Bone marrow (tissue), 2 donors: ENCODE measurements at regions not wholly inside any gene's neighbourhood (a gene's known extent, or its start where the extent isn't known, plus 50 kb on each side); places are given as distances from the start of the nearest gene placed in this dataset.
"Not testable (repeated sequence)": the region's sequence is repeated elsewhere in the genome, so short reads cannot be mapped to it uniquely, and the experiment has no call there.

Source experiments
- DNase-seq, 2 donors: peaks; one replicate each; lab custom pipeline; 2025; lab: John Stamatoyannopoulos, UW

DNA sequence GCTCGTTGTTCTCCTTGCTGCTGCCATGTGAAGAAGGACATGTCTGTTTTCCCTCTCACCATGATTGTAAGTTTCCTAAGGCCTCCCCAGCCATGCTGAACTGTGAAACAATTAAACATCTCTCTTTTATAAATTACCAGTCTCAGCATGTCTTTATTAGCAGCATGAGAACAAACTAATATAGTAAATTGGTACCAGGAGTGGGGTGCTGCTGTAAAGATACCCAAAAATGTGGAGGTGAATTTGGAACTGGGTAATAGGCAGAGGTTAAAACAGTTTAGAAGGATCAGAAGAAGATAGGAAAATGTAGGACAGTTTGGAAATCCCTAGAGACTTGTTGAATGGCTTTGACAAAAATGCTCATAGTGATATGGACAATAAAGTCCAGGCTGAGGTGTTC is 576.7 kb downstream of the EPM2A start:
- not testable (repeated sequence) for DNase-seq

DNA sequence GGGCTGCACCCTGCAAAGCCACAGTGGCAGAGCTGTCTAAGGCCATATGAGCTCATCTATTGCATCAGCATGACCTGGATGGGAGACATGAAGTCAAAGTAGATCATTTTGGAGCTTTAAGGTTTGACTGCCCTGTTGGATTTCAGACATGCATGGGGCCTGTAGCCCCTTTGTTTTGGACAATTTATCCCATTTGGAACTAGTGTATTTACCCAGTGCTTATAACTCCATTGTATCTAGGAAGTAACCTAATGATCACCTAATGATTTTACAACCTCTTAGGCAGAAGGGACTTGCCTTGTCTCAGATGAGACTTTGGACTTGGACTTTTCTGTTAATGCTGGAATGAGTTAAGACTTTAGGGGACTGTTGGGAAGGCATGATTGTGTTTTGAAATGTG is 575.4 kb downstream of the EPM2A start:
- no peak for DNase-seq

DNA sequence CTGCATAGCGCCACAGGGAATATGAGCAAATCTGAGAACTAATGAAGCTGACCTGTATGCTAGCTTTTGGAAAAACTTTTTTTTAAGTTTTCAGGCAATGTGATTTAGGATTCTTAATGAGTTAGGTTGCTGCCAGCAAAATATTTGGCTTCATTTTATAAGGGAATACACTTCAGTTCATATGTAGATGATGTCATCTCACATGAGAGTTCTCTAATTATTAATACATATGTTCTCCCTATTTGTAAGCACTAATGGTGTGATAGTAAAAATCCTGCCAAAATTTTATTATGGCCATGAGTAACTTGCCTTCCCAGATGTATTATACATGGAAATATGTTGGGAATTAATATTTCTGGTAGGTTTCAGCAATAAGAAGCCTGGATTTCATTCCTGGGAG is 573.8 kb downstream of the EPM2A start:
- DNase-seq: no peak

DNA sequence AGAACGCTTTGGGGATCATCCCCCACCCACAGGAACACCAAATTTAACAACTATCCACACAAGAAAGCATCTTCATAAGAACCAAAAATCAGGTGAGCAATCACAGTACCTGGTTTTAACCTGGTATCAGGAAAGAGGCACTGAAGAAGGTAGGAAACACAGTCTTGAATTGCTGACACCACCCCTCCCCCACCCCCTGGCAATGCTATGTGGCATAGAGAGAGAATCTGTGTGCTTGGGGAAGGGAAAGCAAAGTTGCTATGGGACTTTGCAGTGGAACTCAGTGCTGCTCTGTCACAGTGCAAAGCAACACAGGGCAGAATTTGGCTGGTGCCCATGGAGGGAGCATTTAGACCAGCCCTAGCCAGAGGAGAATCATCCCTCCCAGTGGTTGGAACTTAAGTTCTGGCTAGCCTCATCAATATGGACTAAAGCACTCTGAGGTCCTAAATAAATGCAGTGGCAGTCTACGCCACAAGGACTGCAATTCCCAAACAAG is 565.5 kb downstream of the EPM2A start:
- no peak for DNase-seq

DNA sequence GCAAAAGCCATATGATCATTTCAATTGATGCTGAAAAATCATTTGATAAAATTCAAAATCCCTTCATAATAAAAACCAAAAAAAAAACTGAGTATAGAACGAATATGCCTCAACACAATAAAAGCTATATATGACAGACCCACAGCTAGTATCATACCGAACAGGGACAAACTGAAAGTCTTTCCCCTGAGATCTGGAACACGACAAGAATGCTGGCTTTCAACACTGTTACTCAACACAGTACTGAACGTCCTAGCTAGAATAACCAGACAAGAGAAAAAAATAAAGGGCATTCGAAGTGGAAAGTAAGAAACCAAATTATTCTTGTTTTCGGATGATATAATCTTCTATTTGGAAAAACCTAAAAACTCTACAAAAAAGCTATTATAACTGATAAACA is 559.9 kb downstream of the EPM2A start:
- DNase-seq: no peak

DNA sequence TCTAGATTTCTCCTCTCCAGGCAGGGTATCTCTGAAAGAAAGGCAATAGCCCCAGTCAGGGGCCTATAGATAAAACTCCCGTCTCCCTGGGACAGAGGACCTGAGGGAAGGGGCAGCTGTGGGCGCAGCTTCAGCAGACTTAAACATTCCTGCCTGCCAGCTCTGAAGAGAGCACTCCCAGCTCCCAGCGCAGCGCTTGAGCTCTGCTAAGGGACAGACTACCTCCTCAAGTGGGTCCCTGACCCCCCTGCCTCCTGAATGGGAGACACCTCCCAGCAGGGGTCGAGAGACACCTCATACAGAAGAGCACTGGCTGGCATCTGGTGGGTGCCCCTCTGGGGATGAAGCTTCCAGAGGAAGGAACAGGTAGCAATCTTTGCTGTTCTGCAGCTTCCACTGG is 556.9 kb downstream of the EPM2A start:
- no peak for DNase-seq

DNA sequence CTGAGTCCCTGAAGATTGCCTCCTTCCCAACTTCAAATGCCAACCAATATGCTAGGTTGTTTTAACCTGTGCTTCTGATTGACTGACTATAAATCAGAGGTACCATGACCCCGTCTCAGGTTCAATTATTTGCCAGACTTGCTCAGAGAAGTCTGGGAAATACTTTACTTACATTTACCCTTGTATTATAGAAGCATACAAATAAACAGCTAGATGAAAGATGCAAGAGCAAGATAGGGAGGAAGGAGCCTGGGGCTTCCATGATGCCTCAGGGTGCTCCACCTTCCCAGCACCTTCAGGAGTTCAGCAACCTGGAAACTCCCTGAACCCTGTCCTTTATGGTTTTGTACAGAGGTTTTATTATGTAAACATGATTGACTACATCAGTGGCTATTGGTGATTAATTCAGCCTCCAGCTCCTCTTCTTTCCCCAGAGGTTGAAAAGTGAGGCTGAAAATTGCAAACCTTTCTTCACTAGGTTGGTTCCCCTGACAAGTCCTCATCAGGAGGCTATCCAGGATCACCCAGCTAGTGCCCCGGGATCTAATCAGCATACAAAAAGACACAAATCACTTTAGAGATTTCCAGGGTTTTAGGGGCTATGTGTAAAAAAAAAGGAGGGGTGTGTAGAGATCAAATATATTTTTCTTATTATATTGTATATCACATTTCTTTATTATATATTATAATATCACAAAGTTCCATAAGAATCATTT is 547.7 kb downstream of the EPM2A start:
- DNase-seq: no peak

DNA sequence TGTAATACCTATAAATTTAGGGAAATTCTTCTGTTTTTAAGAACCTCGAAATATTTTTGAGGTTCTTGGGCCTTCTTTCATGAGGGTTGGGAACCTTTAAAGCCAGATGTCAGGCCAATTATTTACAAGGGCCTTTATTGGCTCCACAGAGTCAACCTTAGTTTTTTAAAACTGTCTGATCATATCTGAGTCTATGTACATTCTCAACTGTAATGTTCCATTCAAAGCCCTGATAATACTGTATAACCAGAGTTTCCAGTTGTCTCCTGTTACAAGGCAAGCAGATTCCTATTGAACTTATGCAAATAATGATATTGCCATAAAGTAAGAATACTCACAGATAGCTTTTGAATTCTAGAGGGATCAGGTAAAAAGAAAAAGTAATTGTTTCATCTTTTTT is 545.5 kb downstream of the EPM2A start:
- DNase-seq: no peak

DNA sequence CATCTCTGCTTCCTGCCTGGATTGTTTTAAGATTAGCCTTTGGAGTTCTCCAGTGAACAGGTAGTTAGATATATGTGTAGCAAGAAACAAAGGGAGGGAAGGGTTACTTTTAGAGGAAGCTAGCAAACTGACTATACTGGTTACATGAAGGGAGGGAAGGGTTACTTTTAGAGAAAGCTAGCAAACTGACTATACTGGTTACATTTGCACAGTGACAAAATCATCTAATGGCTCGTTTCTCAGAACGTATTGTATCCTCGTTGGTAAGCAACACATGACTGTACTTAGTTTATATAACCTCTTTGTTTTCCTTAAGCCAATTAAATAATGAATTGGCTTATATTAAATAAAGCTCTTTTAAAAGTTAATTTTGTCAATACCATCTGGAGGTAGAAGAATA is 540.9 kb downstream of the EPM2A start:
- DNase-seq: no peak

DNA sequence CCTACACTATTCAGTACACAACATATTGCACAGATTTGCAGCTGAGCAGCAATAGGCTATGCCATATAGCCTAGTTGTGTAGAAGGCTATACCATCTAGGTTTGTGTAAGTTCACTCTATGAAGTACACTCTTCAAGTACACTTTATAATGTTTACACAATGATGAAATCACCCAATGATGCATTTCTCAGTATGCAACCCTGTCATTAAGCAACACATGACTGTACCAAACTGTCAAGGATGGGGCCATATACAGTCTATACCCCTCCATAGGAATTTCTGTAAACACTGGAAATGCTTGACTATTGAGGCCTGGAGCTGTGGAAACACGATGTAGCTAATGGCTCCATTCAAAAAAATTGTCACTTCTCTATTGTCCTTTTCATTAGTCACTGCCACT is 535.4 kb downstream of the EPM2A start:
- DNase-seq: no peak

DNA sequence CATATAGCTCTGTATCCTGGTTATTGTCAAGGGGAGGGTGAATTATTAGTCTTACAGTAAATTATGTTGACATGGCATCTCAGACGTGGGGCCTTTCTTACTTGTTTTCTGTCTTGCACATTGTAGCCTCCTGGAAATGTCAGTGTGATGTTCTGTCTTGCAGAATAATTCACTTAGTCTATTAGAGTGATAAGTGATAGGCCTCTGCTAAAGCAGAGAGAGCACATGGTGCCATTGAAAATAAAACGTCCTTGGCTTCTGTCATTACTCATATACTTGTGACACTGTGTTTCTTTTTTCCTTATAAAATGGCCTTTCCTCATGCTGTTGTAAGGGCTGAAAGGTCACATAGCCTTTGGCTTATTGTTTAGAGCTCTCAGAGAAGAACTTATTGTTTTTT is 531.0 kb downstream of the EPM2A start:
- no peak for DNase-seq

DNA sequence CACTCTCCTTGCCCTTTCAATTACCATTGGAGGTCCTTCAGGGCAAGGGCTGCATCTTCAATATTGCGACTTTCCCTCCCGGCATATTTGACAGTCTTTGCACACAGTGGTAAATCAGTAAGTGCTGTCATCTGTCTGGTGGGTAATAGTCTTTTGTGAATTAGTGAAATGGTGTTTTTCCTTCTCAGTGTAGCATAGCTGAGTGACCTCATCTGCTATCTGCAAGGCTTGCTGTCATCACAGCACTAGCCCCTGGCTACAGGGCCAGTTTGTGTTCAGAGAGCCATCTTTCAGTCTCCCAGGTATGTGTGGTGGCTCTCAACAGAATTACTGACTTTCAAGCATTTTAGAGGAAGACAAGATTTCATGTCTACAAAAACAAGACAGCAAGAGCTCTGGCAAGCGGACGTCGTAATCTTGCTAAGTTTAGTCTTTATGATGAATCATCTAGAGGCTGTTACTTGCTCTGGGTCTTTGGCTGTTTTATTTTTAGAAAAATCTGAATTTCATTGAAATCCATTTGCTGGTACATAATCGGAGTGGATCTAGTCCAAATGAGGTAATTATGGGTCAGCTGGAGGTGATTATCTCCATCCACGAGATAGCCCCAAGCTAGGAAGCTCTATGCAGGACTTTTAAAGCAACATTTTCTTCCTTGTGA is 528.9 kb downstream of the EPM2A start:
- no peak for DNase-seq

DNA sequence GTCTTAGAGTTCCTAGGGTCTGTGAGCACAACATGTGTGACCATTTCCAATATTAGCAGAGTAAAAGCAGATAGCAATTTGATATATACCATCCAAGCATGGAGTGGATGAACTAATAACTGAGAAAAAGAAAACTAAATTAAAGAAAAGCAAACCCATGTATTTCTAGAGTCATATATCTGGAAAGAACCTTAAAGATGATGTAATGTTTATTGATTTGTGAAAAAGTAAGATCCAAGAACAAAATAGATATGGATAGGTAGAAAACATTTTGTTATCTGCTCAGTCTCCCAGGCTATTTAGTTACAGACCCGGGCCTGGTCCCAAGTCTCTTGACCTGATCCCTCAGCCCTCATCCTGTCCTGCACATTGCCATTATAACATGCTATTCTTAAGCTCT is 526.8 kb downstream of the EPM2A start:
- DNase-seq: no peak

DNA sequence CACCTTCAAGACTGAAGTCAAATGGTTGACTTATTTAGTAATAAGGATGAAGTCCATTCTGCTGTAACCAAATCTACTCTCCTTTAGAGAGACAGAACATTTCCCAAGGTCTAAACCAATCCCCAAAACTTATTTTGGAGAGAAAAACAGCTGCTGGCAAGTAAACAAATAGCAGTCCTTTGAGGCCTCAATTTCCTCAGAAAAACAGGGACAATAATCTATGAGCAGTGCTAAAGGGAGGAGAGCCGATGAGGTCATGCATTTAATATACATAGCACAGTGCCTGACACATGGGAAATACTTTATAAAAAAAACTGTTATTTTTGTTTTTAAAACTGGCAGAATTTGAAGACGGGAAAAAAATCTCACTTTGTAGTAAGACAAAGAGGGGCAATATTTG is 526.0 kb downstream of the EPM2A start:
- no peak for DNase-seq

DNA sequence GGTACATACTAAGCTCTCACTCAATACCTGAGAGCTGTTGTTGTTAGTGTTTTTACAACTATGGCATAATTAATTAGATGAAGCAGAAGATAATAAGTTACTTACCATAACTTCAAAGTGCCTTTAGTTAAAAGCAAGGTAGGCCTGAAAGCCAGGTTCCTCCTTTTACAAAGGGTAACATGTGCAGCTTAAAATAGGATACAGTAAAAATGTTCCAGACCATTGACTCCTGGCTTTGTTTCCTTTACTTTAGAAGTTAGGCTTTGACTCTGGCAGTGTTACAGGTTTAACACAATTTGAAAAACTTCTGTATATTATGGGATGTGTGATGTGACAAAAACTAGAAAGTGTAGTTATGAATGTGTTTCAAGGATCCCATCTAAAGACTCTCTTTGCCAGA is 522.5 kb downstream of the EPM2A start:
- DNase-seq: no peak

DNA sequence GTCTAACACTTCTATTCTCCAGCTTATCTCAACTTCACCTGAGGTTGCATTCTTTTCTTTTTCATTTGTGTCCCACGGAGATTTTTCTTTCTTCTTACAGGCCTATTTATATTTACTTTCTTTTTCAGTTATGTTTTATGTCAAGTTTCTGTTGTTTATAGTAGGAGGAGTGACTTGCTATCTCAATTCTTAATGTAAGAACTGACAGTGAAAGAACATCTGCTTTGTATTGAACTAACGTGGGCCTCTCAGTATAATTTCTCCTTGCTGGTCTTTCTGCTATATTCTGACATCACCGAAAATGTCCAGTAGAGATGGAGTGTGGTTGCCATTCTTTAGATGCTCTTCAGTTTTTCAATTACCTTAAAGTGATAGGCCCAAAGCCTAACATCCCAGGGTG is 521.7 kb downstream of the EPM2A start:
- DNase-seq: no peak

DNA sequence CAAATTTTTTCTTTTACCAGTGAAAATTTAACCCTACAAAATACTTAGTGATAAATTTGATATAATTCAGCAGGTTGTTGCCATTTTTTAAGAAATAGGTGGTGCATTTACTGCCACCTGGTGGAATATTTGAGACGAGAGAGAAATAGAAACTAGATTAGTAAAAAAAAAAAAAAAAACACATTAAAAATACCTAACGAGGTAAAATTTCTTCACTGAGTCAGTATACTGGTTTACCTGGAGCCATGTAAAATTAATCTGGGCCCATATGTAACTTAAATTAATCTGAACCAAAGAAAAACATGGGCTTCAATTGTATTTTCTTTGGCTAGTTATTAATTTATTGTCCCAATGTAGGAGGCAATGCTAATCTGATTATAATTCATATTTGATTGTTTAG is 520.8 kb downstream of the EPM2A start:
- DNase-seq: no peak

DNA sequence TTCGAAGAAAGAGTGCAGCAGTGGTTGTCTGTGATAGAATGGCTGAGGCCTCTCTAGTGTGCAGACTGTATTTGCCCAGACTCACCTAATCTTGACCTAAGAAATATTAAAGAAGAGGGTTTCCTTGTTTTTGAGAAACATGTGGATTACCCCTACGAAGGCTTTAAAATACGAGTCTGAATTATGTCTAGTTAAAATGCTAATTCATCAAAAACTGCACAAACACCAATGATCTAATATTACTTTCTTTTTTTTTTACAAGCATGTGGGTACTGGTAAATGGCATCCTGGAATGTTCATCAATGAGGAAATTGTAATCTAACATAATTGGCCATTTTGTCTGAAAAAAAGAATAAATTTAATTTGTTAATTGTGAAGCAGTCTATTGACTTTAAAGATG is 510.9 kb downstream of the EPM2A start:
- DNase-seq: no peak

DNA sequence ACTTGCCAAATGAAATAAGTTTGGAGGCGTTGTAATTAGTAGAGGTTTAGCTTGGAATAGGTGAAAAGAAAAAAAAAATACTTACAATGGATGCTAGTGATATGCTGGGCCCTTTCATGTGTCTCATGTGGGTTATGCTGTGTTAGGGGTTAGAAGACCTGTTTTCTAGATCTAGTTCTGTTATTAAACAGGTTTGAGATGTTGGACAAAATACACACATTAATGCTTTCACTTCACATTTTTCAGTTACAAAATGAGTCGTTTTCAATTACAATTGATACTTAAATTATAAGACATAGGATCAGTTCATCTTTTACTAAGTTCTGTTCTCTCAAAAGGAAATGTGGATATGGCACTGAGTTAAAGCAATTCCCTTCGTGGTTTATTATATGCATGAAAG is 509.8 kb downstream of the EPM2A start:
- DNase-seq: no peak

DNA sequence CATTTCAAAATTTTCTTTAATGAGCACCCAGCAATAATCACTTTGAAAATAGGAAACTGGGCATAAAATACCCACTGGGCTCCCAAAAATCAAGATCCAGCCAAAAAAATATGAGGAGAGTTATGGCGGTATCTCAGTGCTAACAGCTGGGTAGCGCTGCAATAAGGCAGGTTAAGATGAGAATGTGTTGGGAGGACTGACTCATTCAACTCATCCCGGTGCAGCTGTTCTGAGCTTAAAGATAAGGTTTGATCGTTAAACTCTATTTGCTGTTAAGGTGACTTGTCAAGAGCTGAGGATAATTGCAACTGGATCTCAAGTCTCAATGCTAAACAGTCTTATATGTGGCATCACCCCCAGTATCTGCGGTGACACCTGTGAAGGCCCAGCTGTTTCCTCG is 507.7 kb downstream of the EPM2A start:
- DNase-seq: no peak

DNA sequence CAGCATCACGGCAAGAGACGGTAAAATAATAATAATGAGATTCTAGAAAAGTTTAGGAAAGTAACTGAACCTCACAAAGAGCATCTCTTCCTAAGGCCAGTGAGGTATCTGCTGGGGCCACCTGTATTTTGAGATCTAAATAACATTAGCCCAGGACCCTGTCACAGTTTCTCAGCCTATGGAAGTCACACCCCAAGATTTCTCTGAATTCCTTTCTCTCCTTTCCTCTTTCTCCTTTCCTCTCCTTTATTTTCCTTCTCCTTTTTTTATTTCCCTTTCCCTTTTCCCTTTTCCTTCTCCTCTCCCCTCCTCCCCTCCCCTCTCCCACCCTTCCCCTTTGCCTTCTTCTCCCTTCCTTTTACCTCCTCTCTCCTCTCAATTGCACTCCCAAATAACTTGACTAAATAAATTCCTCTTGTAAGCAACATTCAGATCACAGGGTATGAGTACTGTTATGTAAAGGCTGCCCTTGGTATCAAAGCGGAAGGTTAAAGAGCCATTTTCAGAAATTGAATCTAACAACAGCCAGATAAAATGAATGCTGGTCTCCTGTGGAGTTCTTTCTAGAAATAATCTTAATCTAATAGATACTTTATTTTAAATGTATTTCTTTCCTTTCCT is 506.2 kb downstream of the EPM2A start:
- no peak for DNase-seq

DNA sequence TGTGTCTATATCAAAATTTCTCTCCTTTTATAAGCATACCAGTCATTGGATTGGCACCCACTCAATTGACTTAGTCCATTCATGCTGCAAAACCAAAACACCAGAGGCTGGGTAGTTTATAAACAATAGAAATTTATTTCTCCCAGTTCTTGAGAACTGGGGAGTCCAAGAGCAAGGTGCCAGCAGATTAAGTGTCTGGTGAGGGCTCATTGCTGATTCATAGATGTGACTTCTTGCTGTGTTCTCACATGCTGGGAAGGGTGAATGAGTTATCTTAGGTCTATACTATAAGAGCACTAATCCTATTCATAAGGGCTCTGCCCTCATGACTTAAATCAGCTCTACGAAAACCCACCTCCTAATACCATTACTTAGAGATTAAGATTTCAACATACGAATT is 501.4 kb downstream of the EPM2A start:
- DNase-seq: no peak

DNA sequence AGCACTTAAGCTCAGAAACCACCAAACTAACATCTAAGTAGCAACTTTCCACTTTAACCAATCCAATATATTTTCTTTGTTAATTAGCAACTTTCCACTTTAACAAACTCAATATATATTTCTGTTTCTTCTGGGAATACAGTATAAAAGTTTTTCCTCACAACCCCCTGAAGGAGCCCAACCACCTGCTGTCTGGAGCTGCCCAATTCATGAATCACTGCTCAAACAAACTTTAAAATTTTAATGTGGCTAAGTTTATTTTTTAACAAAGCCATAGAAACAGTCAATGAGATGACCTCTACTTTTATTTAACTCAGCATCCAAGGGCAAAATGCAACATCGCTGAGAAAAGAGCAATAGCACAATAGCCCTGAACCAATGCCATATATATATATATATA is 500.1 kb downstream of the EPM2A start:
- DNase-seq: no peak

DNA sequence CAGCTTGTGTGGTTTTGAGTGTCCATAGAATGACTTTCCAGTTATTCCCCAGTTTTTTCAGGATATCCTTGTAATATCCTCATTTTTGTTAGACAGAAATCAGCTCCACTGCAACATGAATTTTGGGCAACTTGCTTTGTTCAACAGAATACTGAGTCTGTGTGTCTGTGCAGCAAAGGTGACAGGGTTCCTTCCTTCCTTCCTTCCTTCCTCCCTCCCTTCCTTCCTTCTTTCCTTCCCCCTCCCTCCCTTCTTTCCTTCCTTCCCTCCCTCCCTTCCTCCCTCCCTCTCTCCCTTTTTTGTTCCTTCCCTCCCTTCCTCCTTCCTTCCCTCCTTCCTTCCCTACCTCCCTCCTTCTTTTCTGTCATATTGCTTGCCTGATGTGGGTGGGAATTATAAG is 496.5 kb downstream of the EPM2A start:
- no peak for DNase-seq
